ENCODE measurements at regions not wholly inside any gene's neighbourhood (a gene's known extent, or its start where the extent isn't known, plus 50 kb on each side); places are given as distances from the start of the nearest gene placed in this dataset.
"Not testable (repeated sequence)": the region's sequence is repeated elsewhere in the genome, so short reads cannot be mapped to it uniquely, and the experiment has no call there.

GRCh38 chr5:87034557-87034956 is 233.1 kb upstream of the RASA1 start:
- H3K27ac ChIP-seq = no peak overlapping the region
- no peak for TF ChIP-seq CTCF (conservative IDR thresholded peaks at IDR 0.05)
- TF ChIP-seq ZFX (IDR thresholded peaks at IDR 0.05) = no peak

DNA sequence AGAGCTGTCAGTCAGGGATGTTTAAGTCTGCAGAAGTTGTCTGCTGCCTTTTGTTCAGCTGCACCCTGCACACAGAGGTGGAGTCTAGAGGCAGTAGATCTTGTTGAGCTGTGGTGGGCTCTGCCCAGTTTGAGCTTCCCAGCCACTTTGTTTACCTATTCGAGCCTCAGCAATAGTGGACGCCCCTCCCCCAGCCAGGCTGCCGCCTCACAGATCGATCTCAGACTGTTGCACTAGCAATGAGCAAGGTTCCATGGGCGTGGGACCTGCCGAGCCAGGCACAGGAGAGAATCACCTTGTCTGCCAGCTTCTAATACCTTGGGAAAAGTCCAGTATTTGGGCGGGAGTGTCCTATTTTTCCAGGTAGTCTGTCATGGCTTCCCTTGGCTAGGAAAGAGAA is 225.1 kb upstream of the RASA1 start:
- TF ChIP-seq CTCF (conservative IDR thresholded peaks at IDR 0.05) = no peak
- no peak for TF ChIP-seq ZFX (IDR thresholded peaks at IDR 0.05)
- no peak overlapping the region for H3K27ac ChIP-seq

GRCh38 chr5:87048156-87048555 is 219.5 kb upstream of the RASA1 start:
- TF ChIP-seq CTCF (conservative IDR thresholded peaks at IDR 0.05) = no peak; the same call in 1 of the 2 replicates
- no peak for TF ChIP-seq ZFX (IDR thresholded peaks at IDR 0.05)
- no peak overlapping the region for H3K27ac ChIP-seq

- not testable (repeated sequence) for H3K27ac ChIP-seq
Observed at GRCh38 chr5:87049012-87049411, 218.7 kb upstream of the RASA1 start.

DNA sequence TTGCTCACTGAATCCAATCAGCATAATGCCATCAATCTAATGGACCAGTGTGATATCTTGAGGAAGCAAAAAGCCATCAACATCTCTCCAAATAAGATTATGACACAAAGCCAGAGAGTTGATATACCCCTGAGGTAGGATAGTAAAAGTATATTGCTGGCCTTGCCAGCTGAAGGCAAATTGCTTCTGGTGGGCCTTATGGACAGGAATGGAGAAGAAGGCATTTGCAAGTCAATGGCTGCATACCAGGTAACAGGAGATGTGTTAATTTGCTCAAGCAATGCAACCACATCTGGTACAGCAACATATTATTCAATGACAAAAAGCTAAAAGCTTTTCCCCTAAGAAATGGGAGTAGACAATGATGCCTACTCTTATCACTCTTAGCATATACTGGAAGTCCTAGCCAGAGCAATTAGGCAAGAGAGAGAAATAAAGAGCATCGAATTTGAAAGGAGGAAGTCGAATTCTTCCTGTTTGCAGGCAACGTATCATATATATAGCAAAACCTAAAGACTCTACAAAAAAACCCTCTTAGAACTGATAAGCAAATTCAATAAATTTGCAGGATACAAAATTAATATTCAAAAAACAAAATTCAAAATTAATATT is 216.1 kb upstream of the RASA1 start:
- no peak overlapping the region for H3K27ac ChIP-seq
- TF ChIP-seq ZFX (IDR thresholded peaks at IDR 0.05) (no peak), CTCF (conservative IDR thresholded peaks at IDR 0.05) (no peak)

DNA sequence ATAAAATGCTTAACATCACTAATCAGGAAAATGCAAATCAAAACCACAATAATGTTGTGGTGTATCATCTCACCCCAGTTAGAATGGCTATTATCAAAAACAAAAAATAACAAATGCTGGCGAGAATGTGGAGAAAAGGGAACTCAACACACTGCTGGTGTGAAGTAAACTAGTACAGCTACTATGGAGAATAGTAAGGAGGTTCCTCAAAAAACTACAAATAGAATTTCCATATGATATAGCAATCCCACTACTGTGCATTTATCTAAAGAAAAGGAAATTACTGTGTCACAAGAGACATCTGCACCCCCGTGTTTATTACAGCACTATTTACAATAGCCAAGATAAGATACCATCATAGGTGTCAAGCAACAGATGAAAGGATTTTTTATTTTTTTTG is 214.5 kb upstream of the RASA1 start:
- TF ChIP-seq ZFX (IDR thresholded peaks at IDR 0.05) (no peak), CTCF (conservative IDR thresholded peaks at IDR 0.05) (no peak)
- no peak overlapping the region for H3K27ac ChIP-seq

DNA sequence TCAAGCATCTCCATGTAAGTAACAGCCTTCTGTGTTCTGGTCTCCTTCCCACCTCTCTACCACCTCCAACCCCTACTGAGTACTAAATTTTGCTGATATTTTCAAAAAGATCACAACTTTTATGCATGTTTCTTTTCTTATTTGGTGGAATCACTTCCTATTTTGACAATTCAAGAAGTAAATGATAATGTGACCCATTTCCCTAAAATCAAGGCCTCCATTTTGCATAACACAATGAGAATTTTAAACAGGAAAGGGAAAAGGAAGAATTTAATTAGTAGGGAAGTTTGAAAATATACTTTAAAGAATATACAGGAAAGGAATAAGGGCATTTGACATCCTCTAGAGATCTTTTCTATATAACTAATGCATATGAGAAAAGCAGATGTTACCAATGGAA is 212.9 kb upstream of the RASA1 start:
- TF ChIP-seq CTCF (conservative IDR thresholded peaks at IDR 0.05) = no peak
- TF ChIP-seq ZFX (IDR thresholded peaks at IDR 0.05) = no peak
- no peak overlapping the region for H3K27ac ChIP-seq

DNA sequence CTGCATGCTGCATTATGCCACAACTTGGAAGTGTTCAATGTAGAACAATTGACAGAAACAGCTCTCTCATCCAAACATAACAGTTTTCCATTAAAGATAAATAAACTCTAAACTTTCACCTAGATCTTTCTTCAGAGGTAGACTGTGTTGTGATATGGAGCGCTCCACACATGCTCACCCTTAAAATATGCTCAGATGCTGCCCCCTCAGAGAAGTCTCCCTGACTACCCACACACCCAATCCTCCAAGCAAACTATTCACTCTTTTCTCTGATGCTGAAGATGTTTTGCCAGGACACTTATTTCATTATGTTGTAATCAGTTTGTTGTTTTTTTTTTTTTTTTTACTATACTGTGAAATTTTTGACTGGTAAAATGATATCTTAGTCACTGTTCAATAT is 206.6 kb upstream of the RASA1 start:
- TF ChIP-seq CTCF (conservative IDR thresholded peaks at IDR 0.05) (no peak), ZFX (IDR thresholded peaks at IDR 0.05) (no peak)
- no peak overlapping the region for H3K27ac ChIP-seq
